ENCODE measurements at regions not wholly inside any gene's neighbourhood (a gene's known extent, or its start where the extent isn't known, plus 50 kb on each side); places are given as distances from the start of the nearest gene placed in this dataset.
"Not testable (repeated sequence)": the region's sequence is repeated elsewhere in the genome, so short reads cannot be mapped to it uniquely, and the experiment has no call there.

GRCh38 chr1:102661481-102661880 lies 446.8 kb downstream of the COL11A1 start:
- no peak for DNase-seq
- H3K23ac ChIP-seq (ENCODE audit: low read depth, low read length), result no peak overlapping the region
- no peak overlapping the region for H4K5ac ChIP-seq (ENCODE audit: low read depth, low read length)

DNA sequence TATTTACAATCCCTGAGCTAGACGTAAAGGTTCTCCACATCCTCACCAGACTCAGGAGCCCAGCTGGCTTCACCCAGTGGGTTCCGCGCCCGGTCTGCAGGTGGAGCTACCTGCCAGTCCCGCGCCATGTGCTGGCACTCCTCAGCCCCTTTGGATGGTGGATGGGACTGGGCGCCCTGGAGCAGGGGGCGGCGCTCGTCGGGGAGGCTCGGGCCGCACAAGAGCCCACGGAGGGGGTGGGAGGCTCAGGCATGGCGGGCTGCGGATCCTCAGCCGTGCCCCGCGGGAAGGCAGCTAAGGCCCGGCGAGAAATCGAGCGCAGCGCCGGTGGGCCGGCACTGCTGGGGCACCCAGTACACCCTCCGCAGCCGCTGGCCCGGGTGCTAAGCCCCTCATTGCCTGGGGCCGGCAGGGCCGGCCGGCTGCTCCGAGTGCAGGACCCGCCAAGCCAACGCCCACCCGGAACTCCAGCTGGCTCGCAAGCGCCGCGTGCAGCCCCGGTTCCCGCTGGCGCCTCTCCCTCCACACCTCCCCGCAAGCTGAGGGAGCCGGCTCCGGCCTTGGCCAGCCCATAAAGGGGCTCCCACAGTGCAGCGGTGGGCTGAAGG lies 448.3 kb downstream of the COL11A1 start:
- H3K56ac ChIP-seq (ENCODE audit: extremely low read depth, insufficient read depth, low read length); H2AK5ac ChIP-seq (ENCODE audit: low read depth, low read length); dilution Hi-C loops (cut with HindIII; ENCODE audit: low sequenced_read_pairs, unreplicated experiment); H3K4me3 ChIP-seq (ENCODE audit: insufficient read depth, low read depth, low read length); H3K18ac ChIP-seq (ENCODE audit: low read depth, low read length); H3K4me2 ChIP-seq (ENCODE audit: low read depth, low read length); CTCF ChIA-PET; H4K91ac ChIP-seq (ENCODE audit: insufficient read depth, low read depth, low read length); H3K27me3 ChIP-seq (ENCODE audit: control insufficient read depth, insufficient read depth, low read length); H3K27ac ChIP-seq (ENCODE audit: insufficient read depth, low read length); H2AFZ ChIP-seq (replicated peaks; ENCODE audit: low read length, poor library complexity); H3K4ac ChIP-seq (ENCODE audit: low read depth, low read length); H4K8ac ChIP-seq (ENCODE audit: low read depth in 2 of 2, low read length in 2 of 2); in situ Hi-C loops (cut with MboI; ENCODE audit: low sequenced_read_pairs); H2BK15ac ChIP-seq (ENCODE audit: low read depth, low read length); H4K5ac ChIP-seq (ENCODE audit: low read depth, low read length); H2AK9ac ChIP-seq (replicated peaks; ENCODE audit: low read depth, low read length, poor library complexity); BruUV-seq (replicated peaks); H3K23ac ChIP-seq (ENCODE audit: low read depth, low read length); H3K4me1 ChIP-seq (ENCODE audit: control insufficient read depth, insufficient read depth, low read length); H2BK20ac ChIP-seq (ENCODE audit: low read depth, low read length); H4K20me1 ChIP-seq (ENCODE audit: insufficient read depth, low read length); H2BK120ac ChIP-seq (ENCODE audit: low read depth, low read length); H3K79me1 ChIP-seq (ENCODE audit: low read depth in 1 of 2, low read length in 2 of 2); H3K14ac ChIP-seq (replicated peaks; ENCODE audit: low read depth, low read length); H2BK5ac ChIP-seq (ENCODE audit: low read depth, low read length, poor library complexity, severe bottlenecking); intact Hi-C loops (cut with micrococcal nuclease); H3K36me3 ChIP-seq (ENCODE audit: control insufficient read depth, insufficient read depth, low read length); H3K9ac ChIP-seq (ENCODE audit: low read depth, low read length); POLR2A ChIA-PET (ENCODE audit: unreplicated experiment); H3K9me1 ChIP-seq (ENCODE audit: insufficient read depth, low read length); ATAC-seq (ENCODE audit: low read depth); H3K9me3 ChIP-seq (ENCODE audit: control insufficient read depth, insufficient read depth, low read length); DNase-seq: not testable (repeated sequence)
- 85% methylated on average over 8 of the region's 47 CpGs; no CpG with 5 or more reads in 1 of the 2 experiments for WGBS, 2 experiments (ENCODE audit: extremely low coverage in 2 of 2, insufficient read length in 1 of 2)

More at GRCh38 chr1:102661481-102661880, 446.8 kb downstream of the COL11A1 start:
- Histone ChIP-seq H2AFZ (replicated peaks; ENCODE audit: low read length, poor library complexity) (no peak overlapping the region), H4K20me1 (ENCODE audit: insufficient read depth, low read length) (no peaks in the 10 kb centered on the region), H3K27ac (ENCODE audit: insufficient read depth, low read length) (no peak overlapping the region), H3K56ac (ENCODE audit: extremely low read depth, insufficient read depth, low read length) (no peak overlapping the region), H3K79me1 (ENCODE audit: low read depth in 1 of 2, low read length in 2 of 2) (no peaks in the 10 kb centered on the region), H3K14ac (replicated peaks; ENCODE audit: low read depth, low read length) (no peak overlapping the region), H3K36me3 (ENCODE audit: control insufficient read depth, insufficient read depth, low read length) (no peaks in the 10 kb centered on the region), H3K9me3 (ENCODE audit: control insufficient read depth, insufficient read depth, low read length) (peaks cover 5% of the 10 kb centered on the region; the same call in 1 of the 2 replicates), H3K4me2 (ENCODE audit: low read depth, low read length) (no peak overlapping the region), H3K4ac (ENCODE audit: low read depth, low read length) (no peak overlapping the region), H3K9me1 (ENCODE audit: insufficient read depth, low read length) (no peaks in the 10 kb centered on the region), H2BK20ac (ENCODE audit: low read depth, low read length) (no peak overlapping the region), H4K8ac (ENCODE audit: low read depth in 2 of 2, low read length in 2 of 2) (no peak overlapping the region), H2AK5ac (ENCODE audit: low read depth, low read length) (no peak overlapping the region), H2BK15ac (ENCODE audit: low read depth, low read length) (no peak overlapping the region), H3K27me3 (ENCODE audit: control insufficient read depth, insufficient read depth, low read length) (no peaks in the 10 kb centered on the region), H2AK9ac (replicated peaks; ENCODE audit: low read depth, low read length, poor library complexity) (no peak overlapping the region), H3K4me3 (ENCODE audit: insufficient read depth, low read depth, low read length) (no peak overlapping the region), H2BK120ac (ENCODE audit: low read depth, low read length) (no peak overlapping the region), H3K4me1 (ENCODE audit: control insufficient read depth, insufficient read depth, low read length) (no peaks in the 10 kb centered on the region), H3K18ac (ENCODE audit: low read depth, low read length) (no peak overlapping the region), H2BK5ac (ENCODE audit: low read depth, low read length, poor library complexity, severe bottlenecking) (no peak overlapping the region), H3K9ac (ENCODE audit: low read depth, low read length) (no peak overlapping the region), H4K91ac (ENCODE audit: insufficient read depth, low read depth, low read length) (no peak overlapping the region)
- TF ChIP-seq MAFK (IDR thresholded peaks at IDR 0.05; ENCODE audit: low read depth, low read length), result no peak
- TF ChIP-seq NFE2L2 (IDR thresholded peaks at IDR 0.05; ENCODE audit: low read depth, low read length), result no peak
- POLR2A ChIA-PET (ENCODE audit: unreplicated experiment), result no interaction called here
- WGBS, 2 experiments (ENCODE audit: extremely low coverage in 2 of 2, insufficient read length in 1 of 2), result 87% methylated on average over 8 of the region's 13 CpGs; no CpG with 5 or more reads in 1 of the 2 experiments
- in situ Hi-C loops (cut with MboI; ENCODE audit: low sequenced_read_pairs) (no loop called here), intact Hi-C loops (cut with micrococcal nuclease) (no loop called here), dilution Hi-C loops (cut with HindIII; ENCODE audit: low sequenced_read_pairs, unreplicated experiment) (no loop called here)
- no TSS peak for BruUV-seq (replicated peaks)
- CTCF ChIA-PET, result no interaction called here
- no peak for ATAC-seq (ENCODE audit: low read depth)
